ENCODE measurements at regions not wholly inside any gene's neighbourhood (a gene's known extent, or its start where the extent isn't known, plus 50 kb on each side); places are given as distances from the start of the nearest gene placed in this dataset.

GRCh38 chr13:67932991-67933390 is 702.9 kb upstream of the PCDH9 start:
- POLR2A ChIA-PET: no interaction called here
- BruUV-seq (replicated peaks): no TSS peak
- Histone ChIP-seq H3K4me3 (ENCODE audit: low read depth in 2 of 2, low read length in 2 of 2) (no peak overlapping the region), H3K9me3 (ENCODE audit: control insufficient read depth, insufficient read depth, low read depth, low read length) (no peaks in the 10 kb centered on the region), H3K27me3 (ENCODE audit: control insufficient read depth, insufficient read depth, low read length) (no peaks in the 10 kb centered on the region), H3K27ac (ENCODE audit: low read length) (no peak overlapping the region), H3K4me1 (ENCODE audit: control insufficient read depth, insufficient read depth, low read length) (no peaks in the 10 kb centered on the region), H3K36me3 (ENCODE audit: control insufficient read depth, insufficient read depth, low read length) (no peaks in the 10 kb centered on the region)
- in situ Hi-C loops (cut with HindIII; ENCODE audit: low pct_unique_long_range_greater_than_20kb, low sequenced_read_pairs): no loop called here
- no peak for DNase-seq (ENCODE audit: low read depth, low spot score)
- CTCF ChIA-PET: no interaction called here
- TF ChIP-seq TCF7L2 (IDR thresholded peaks at IDR 0.05; ENCODE audit: low read depth, low read length) (no peak), POLR2AphosphoS5 (IDR thresholded peaks at IDR 0.05; ENCODE audit: low read depth, low read length) (no peak), SIN3A (IDR thresholded peaks at IDR 0.05; ENCODE audit: borderline replicate concordance, insufficient read depth, low read depth, low read length) (no peak)
- TF ChIP-seq, protein P1, sequence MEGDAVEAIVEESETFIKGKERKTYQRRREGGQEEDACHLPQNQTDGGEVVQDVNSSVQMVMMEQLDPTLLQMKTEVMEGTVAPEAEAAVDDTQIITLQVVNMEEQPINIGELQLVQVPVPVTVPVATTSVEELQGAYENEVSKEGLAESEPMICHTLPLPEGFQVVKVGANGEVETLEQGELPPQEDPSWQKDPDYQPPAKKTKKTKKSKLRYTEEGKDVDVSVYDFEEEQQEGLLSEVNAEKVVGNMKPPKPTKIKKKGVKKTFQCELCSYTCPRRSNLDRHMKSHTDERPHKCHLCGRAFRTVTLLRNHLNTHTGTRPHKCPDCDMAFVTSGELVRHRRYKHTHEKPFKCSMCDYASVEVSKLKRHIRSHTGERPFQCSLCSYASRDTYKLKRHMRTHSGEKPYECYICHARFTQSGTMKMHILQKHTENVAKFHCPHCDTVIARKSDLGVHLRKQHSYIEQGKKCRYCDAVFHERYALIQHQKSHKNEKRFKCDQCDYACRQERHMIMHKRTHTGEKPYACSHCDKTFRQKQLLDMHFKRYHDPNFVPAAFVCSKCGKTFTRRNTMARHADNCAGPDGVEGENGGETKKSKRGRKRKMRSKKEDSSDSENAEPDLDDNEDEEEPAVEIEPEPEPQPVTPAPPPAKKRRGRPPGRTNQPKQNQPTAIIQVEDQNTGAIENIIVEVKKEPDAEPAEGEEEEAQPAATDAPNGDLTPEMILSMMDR (IDR thresholded peaks at IDR 0.05): no peak
- TF ChIP-seq, protein P2, sequence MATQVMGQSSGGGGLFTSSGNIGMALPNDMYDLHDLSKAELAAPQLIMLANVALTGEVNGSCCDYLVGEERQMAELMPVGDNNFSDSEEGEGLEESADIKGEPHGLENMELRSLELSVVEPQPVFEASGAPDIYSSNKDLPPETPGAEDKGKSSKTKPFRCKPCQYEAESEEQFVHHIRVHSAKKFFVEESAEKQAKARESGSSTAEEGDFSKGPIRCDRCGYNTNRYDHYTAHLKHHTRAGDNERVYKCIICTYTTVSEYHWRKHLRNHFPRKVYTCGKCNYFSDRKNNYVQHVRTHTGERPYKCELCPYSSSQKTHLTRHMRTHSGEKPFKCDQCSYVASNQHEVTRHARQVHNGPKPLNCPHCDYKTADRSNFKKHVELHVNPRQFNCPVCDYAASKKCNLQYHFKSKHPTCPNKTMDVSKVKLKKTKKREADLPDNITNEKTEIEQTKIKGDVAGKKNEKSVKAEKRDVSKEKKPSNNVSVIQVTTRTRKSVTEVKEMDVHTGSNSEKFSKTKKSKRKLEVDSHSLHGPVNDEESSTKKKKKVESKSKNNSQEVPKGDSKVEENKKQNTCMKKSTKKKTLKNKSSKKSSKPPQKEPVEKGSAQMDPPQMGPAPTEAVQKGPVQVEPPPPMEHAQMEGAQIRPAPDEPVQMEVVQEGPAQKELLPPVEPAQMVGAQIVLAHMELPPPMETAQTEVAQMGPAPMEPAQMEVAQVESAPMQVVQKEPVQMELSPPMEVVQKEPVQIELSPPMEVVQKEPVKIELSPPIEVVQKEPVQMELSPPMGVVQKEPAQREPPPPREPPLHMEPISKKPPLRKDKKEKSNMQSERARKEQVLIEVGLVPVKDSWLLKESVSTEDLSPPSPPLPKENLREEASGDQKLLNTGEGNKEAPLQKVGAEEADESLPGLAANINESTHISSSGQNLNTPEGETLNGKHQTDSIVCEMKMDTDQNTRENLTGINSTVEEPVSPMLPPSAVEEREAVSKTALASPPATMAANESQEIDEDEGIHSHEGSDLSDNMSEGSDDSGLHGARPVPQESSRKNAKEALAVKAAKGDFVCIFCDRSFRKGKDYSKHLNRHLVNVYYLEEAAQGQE (IDR thresholded peaks at IDR 0.05; ENCODE audit: insufficient read depth in 1 of 2, low read depth in 2 of 2, low read length in 1 of 2): no peak
- no peak for ATAC-seq
- intact Hi-C loops (cut with micrococcal nuclease; ENCODE audit: unreplicated experiment): no loop called here

DNA sequence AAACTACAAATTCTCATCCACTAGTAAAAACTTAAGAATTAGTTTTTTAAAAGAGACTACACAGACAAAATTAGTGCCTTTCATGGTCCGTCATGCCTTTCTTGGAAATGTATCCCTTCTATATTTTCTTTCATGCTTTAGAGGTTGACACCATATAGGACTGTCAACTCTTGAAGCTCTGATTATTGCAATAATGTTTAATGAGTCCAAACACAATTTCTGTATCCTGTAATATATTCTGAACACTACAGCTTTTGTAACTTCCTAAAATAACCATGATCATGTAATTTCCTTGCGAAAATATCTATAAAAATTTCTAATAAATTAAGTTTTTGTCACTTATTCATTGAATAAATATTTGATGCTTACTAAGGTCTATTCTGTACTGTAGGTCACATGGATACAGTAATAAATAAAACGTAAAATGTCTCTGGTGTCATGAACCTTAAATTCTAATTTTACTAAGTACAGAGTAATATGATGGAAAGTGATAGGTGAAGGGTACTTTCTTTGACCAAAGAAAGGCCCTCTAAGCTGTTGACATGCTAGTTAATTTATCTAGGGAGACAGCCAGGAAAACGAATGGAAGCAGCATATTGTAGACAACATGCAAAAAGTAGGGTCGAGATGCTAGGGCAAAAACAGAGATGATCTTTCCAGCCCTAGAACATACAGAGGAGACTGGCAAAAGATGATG is 687.3 kb upstream of the PCDH9 start:
- in situ Hi-C loops (cut with HindIII; ENCODE audit: low pct_unique_long_range_greater_than_20kb, low sequenced_read_pairs): no loop called here
- intact Hi-C loops (cut with micrococcal nuclease; ENCODE audit: unreplicated experiment): no loop called here
- CTCF ChIA-PET: no interaction called here

DNA sequence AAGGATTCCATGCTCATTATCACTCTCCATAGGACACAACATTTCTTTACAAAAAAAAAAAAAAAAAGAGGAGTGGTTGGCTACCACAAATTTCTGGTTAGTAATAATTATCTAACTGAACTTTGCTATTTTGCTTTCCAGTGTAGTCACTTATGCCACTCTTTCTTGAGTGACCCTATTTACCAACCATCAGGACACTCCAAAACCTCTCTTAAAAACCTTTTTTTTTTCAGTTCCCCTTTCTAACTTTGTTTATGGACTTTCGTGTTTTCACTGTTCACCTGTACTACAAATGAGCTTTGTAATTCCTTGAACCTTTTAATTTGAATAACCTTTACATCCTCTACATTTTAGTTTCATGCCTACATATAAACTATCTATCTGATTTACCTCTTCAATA is 686.5 kb upstream of the PCDH9 start:
- H3K27me3 ChIP-seq (ENCODE audit: control insufficient read depth, insufficient read depth, low read length): no peaks in the 10 kb centered on the region
- in situ Hi-C loops (cut with HindIII; ENCODE audit: low pct_unique_long_range_greater_than_20kb, low sequenced_read_pairs) (no loop called here), intact Hi-C loops (cut with micrococcal nuclease; ENCODE audit: unreplicated experiment) (no loop called here)
- ChIA-PET POLR2A (no interaction called here), CTCF (no interaction called here)
- ATAC-seq (no peak), DNase-seq (ENCODE audit: low read depth, low spot score) (no peak)
- H3K4me3 ChIP-seq (ENCODE audit: low read depth in 2 of 2, low read length in 2 of 2): no peak overlapping the region
- no peak overlapping the region for H3K27ac ChIP-seq (ENCODE audit: low read length)
- H3K9me3 ChIP-seq (ENCODE audit: control insufficient read depth, insufficient read depth, low read depth, low read length): no peaks in the 10 kb centered on the region
- H3K36me3 ChIP-seq (ENCODE audit: control insufficient read depth, insufficient read depth, low read length): no peaks in the 10 kb centered on the region
- H3K4me1 ChIP-seq (ENCODE audit: control insufficient read depth, insufficient read depth, low read length): no peaks in the 10 kb centered on the region
- TF ChIP-seq, protein P2 (IDR thresholded peaks at IDR 0.05; ENCODE audit: insufficient read depth in 1 of 2, low read depth in 2 of 2, low read length in 1 of 2): no peak
- TF ChIP-seq POLR2AphosphoS5 (IDR thresholded peaks at IDR 0.05; ENCODE audit: low read depth, low read length) (no peak), SIN3A (IDR thresholded peaks at IDR 0.05; ENCODE audit: borderline replicate concordance, insufficient read depth, low read depth, low read length) (no peak), TCF7L2 (IDR thresholded peaks at IDR 0.05; ENCODE audit: low read depth, low read length) (no peak)
- TF ChIP-seq, protein P1 (IDR thresholded peaks at IDR 0.05): no peak
- BruUV-seq (replicated peaks): no TSS peak

More for the DNA sequence above, 687.3 kb upstream of the PCDH9 start:
- H3K36me3 ChIP-seq (ENCODE audit: control insufficient read depth, insufficient read depth, low read length): no peaks in the 10 kb centered on the region
- ATAC-seq: no peak
- H3K9me3 ChIP-seq (ENCODE audit: control insufficient read depth, insufficient read depth, low read depth, low read length): no peaks in the 10 kb centered on the region
- no TSS peak for BruUV-seq (replicated peaks)
- no peak overlapping the region for H3K27ac ChIP-seq (ENCODE audit: low read length)
- H3K27me3 ChIP-seq (ENCODE audit: control insufficient read depth, insufficient read depth, low read length): no peaks in the 10 kb centered on the region
- POLR2A ChIA-PET: no interaction called here
- no peak overlapping the region for H3K4me3 ChIP-seq (ENCODE audit: low read depth in 2 of 2, low read length in 2 of 2)
- TF ChIP-seq SIN3A (IDR thresholded peaks at IDR 0.05; ENCODE audit: borderline replicate concordance, insufficient read depth, low read depth, low read length) (no peak), TCF7L2 (IDR thresholded peaks at IDR 0.05; ENCODE audit: low read depth, low read length) (no peak)
- no peaks in the 10 kb centered on the region for H3K4me1 ChIP-seq (ENCODE audit: control insufficient read depth, insufficient read depth, low read length)
- DNase-seq (ENCODE audit: low read depth, low spot score): no peak
